H1 (cell line): ENCODE measurements at regions not wholly inside any gene's neighbourhood (a gene's known extent, or its start where the extent isn't known, plus 50 kb on each side); places are given as distances from the start of the nearest gene placed in this dataset.

Experiments
- CTCF ChIA-PET: fragments of 300-600 bp; sonication (Branson Sonifier 250); formaldehyde crosslinking; loops from one replicate; lab custom pipeline; 2021; ENCODE audit not compliant: partially characterized antibody; lab: Charles Lee
- POLR2A ChIA-PET: fragments of 300-600 bp; sonication (Branson Sonifier 250); formaldehyde crosslinking; loops from one replicate; lab custom pipeline; 2021; ENCODE audit warnings: inconsistent platforms; ENCODE audit not compliant: partially characterized antibody; lab: Charles Lee
- DNase-seq, 2 experiments: peaks; one replicate each; pipeline versions ENCODE4 v3.0.0 to v3.0.0-alpha.2; 2010 to 2022; ENCODE audit warnings: low spot score in 2 of 2, low read depth in 1 of 2, mixed read lengths in 1 of 2
- FAIRE-seq: peaks from 2 replicates; lab custom pipeline; 2011; peaks lifted over from hg19 to GRCh38; lab: Jason Lieb, UNC
- H2AFZ ChIP-seq: 2 replicates; pipeline ENCODE4 v1.8.1; 2012; ENCODE audit warnings: low read length, inconsistent platforms
- H2AK5ac ChIP-seq: 2 replicates; pipeline ENCODE4 v1.6.1; 2013; ENCODE audit warnings: low read depth, low read length
- H2BK120ac ChIP-seq: replicated peaks from 2 replicates; pipeline ENCODE3; 2013; ENCODE audit warnings: low read depth, low read length, inconsistent platforms
- H2BK12ac ChIP-seq: 2 replicates; pipeline ENCODE4 v1.6.1; 2013; ENCODE audit warnings: low read depth, low read length
- H2BK15ac ChIP-seq: 2 replicates; pipeline ENCODE4 v1.6.1; 2013; ENCODE audit warnings: low read length
- H2BK20ac ChIP-seq: 2 replicates; pipeline ENCODE4 v1.6.1; 2013; ENCODE audit warnings: low read length
- H2BK5ac ChIP-seq: 2 replicates; pipeline ENCODE4 v1.6.1; 2013; ENCODE audit warnings: low read depth, low read length
- H3K14ac ChIP-seq: 2 replicates; pipeline ENCODE4 v1.6.1; 2013; ENCODE audit warnings: inconsistent platforms; ENCODE audit not compliant: insufficient read length
- H3K18ac ChIP-seq: 2 replicates; pipeline ENCODE4 v1.6.1; 2013; ENCODE audit warnings: low read length; ENCODE audit errors: extremely low read depth
- H3K23ac ChIP-seq: 2 replicates; pipeline ENCODE4 v1.6.1; 2013; ENCODE audit warnings: inconsistent platforms; ENCODE audit not compliant: insufficient read length
- H3K23me2 ChIP-seq: 2 replicates; pipeline ENCODE4 v1.6.1; 2013; ENCODE audit warnings: low read depth, low read length
- H3K27ac ChIP-seq: 2 replicates; pipeline ENCODE4 v1.6.1; 2011; ENCODE audit warnings: low read depth, low read length, inconsistent platforms
- H3K27me3 ChIP-seq, 4 experiments: replicated peaks in 1 of 4; 1 replicate in 1 of 4; 2 replicates in 3 of 4; pipeline versions ENCODE4 v1.6.1 to v1.8.1; 2011 to 2013; ENCODE audit warnings: low read length in 3 of 4, mild to moderate bottlenecking in 3 of 4, inconsistent platforms in 2 of 4, mixed read lengths in 2 of 4, moderate library complexity in 1 of 4; ENCODE audit not compliant: control insufficient read depth in 3 of 4, insufficient read depth in 3 of 4; ENCODE audit errors: extremely low read depth in 1 of 4
- H3K36me3 ChIP-seq, 4 experiments: 2 replicates each; pipeline versions ENCODE4 v1.6.1 to v1.8.1; 2011 to 2013; ENCODE audit warnings: mild to moderate bottlenecking in 4 of 4, low read length in 3 of 4, moderate library complexity in 2 of 4, control low read depth in 1 of 4, inconsistent platforms in 1 of 4; ENCODE audit not compliant: insufficient read depth in 4 of 4, control insufficient read depth in 2 of 4
- H3K4ac ChIP-seq: replicated peaks from 2 replicates; pipeline ENCODE3; 2013; ENCODE audit warnings: low read length, low read depth, mixed read lengths, inconsistent platforms; ENCODE audit not compliant: insufficient read length
- H3K4me1 ChIP-seq, 4 experiments: replicated peaks in 1 of 4; 1 replicate in 1 of 4; 2 replicates in 3 of 4; pipeline versions ENCODE4 v1.6.1 to v1.8.1; 2011 to 2013; ENCODE audit warnings: low read length in 3 of 4, inconsistent platforms in 2 of 4, mixed read lengths in 1 of 4; ENCODE audit not compliant: insufficient read depth in 4 of 4, control insufficient read depth in 3 of 4
- H3K4me2 ChIP-seq, 2 experiments: 2 replicates each; pipeline versions ENCODE4 v1.6.1 to v1.8.1; 2011 to 2013; ENCODE audit warnings: low read depth in 2 of 2, low read length in 2 of 2, control low read depth in 1 of 2, inconsistent platforms in 1 of 2, mild to moderate bottlenecking in 1 of 2; ENCODE audit not compliant: insufficient read depth in 1 of 2
- H3K4me3 ChIP-seq, 4 experiments: fragments of 200-600, 300-600 bp in 1 of 4; sonication (generic), shearing (Covaris generic), sonication (Bioruptor Twin) in 1 of 4; 2 replicates each; pipeline versions ENCODE4 v1.5.1 to v1.8.1; 2011 to 2016; ENCODE audit warnings: low read length in 4 of 4, low read depth in 3 of 4, control low read depth in 2 of 4, inconsistent platforms in 2 of 4, mild to moderate bottlenecking in 2 of 4, mixed read lengths in 1 of 4, moderate library complexity in 1 of 4; ENCODE audit not compliant: insufficient read depth in 2 of 4; ENCODE audit errors: extremely low read depth in 1 of 4
- H3K56ac ChIP-seq: replicated peaks from 2 replicates; pipeline ENCODE3; 2013; ENCODE audit warnings: low read depth, mild to moderate bottlenecking, mixed read lengths, low read length, inconsistent platforms; ENCODE audit not compliant: insufficient read length
- H3K79me1 ChIP-seq: 2 replicates; pipeline ENCODE4 v1.6.1; 2013; ENCODE audit warnings: low read depth, low read length, control low read depth
- H3K79me2 ChIP-seq, 2 experiments: 2 replicates each; pipeline versions ENCODE4 v1.6.1 to v1.8.1; 2012 to 2013; ENCODE audit warnings: low read length in 2 of 2, mild to moderate bottlenecking in 2 of 2, inconsistent platforms in 1 of 2; ENCODE audit not compliant: insufficient read depth in 2 of 2, control insufficient read depth in 1 of 2
- H3K9ac ChIP-seq, 4 experiments: replicated peaks in 1 of 4; 1 replicate in 1 of 4; 2 replicates in 3 of 4; pipeline versions ENCODE4 v1.6.1 to v1.8.1; 2011 to 2013; ENCODE audit warnings: low read depth in 3 of 4, low read length in 3 of 4, control low read depth in 2 of 4, mild to moderate bottlenecking in 2 of 4, moderate library complexity in 2 of 4, inconsistent platforms in 1 of 4; ENCODE audit errors: extremely low read depth in 1 of 4
- H3K9me3 ChIP-seq, 2 experiments: 2 replicates each; pipeline versions ENCODE4 v1.6.1 to v1.8.1; 2012 to 2013; ENCODE audit warnings: mild to moderate bottlenecking in 2 of 2, moderate library complexity in 2 of 2, control low read depth in 1 of 2, inconsistent platforms in 1 of 2, low read depth in 1 of 2, low read length in 1 of 2, mixed read lengths in 1 of 2; ENCODE audit not compliant: insufficient read depth in 2 of 2
- H4K20me1 ChIP-seq, 2 experiments: replicated peaks in 1 of 2; 2 replicates each; pipeline versions ENCODE3 to v1.8.1; 2011 to 2013; ENCODE audit warnings: inconsistent platforms in 2 of 2, low read length in 2 of 2, mild to moderate bottlenecking in 1 of 2; ENCODE audit not compliant: insufficient read depth in 2 of 2, control insufficient read depth in 1 of 2
- H4K5ac ChIP-seq: 2 replicates; pipeline ENCODE4 v1.6.1; 2013; ENCODE audit warnings: low read length, low read depth, mixed read lengths, inconsistent platforms; ENCODE audit not compliant: insufficient read length
- H4K8ac ChIP-seq: 2 replicates; pipeline ENCODE4 v1.8.0; 2013; ENCODE audit warnings: mild to moderate bottlenecking, moderate library complexity, low read length, inconsistent platforms; ENCODE audit not compliant: insufficient read depth; ENCODE audit errors: extremely low read depth
- H4K91ac ChIP-seq: replicated peaks from 2 replicates; pipeline ENCODE3; 2013; ENCODE audit warnings: low read length, mixed read lengths, inconsistent platforms; ENCODE audit not compliant: insufficient read length
- ATF3 ChIP-seq: IDR thresholded peaks from 2 replicates; pipeline ENCODE4 v1.6.1; 2011; ENCODE audit warnings: low read depth, mild to moderate bottlenecking, low read length; ENCODE audit not compliant: insufficient read depth
- EP300 ChIP-seq, 2 experiments: IDR thresholded peaks; 1 replicate in 1 of 2; 2 replicates in 1 of 2; pipeline ENCODE4 v1.6.1; 2011 to 2012; ENCODE audit warnings: low read depth in 2 of 2, low read length in 2 of 2, mild to moderate bottlenecking in 2 of 2, borderline replicate concordance in 1 of 2, inconsistent platforms in 1 of 2, moderate library complexity in 1 of 2
- JUN ChIP-seq: IDR thresholded peaks from 2 replicates; pipeline ENCODE4 v1.6.1; 2011; ENCODE audit warnings: low read depth, mild to moderate bottlenecking, improper control_type of control experiment, low read length
- JUND ChIP-seq: IDR thresholded peaks from 2 replicates; pipeline ENCODE4 v1.6.1; 2011; ENCODE audit warnings: mild to moderate bottlenecking, improper control_type of control experiment, low read length
- KDM4A ChIP-seq: IDR thresholded peaks from one replicate; pipeline ENCODE4 v1.7.1; 2012; ENCODE audit warnings: low read depth, mild to moderate bottlenecking, moderate library complexity, low read length, inconsistent platforms; ENCODE audit not compliant: severe bottlenecking
- KDM5A ChIP-seq: fragments of 200-600 bp; IDR thresholded peaks from 2 replicates; pipeline ENCODE4 v1.7.1; 2012; ENCODE audit warnings: mild to moderate bottlenecking, low read length, inconsistent platforms, mixed read lengths
- MAX ChIP-seq: IDR thresholded peaks from 2 replicates; pipeline ENCODE4 v1.6.1; 2012; ENCODE audit warnings: inconsistent platforms
- PHF8 ChIP-seq: fragments of 200-600 bp; sonication (generic); conservative IDR thresholded peaks from 2 replicates; pipeline ENCODE4 v1.7.1; 2012; ENCODE audit warnings: low read depth, mild to moderate bottlenecking, inconsistent platforms, low read length, moderate library complexity
- POLR2AphosphoS5 ChIP-seq: IDR thresholded peaks from 2 replicates; pipeline ENCODE4 v1.6.1; 2011; ENCODE audit warnings: low read depth, low read length
- POU5F1 ChIP-seq: IDR thresholded peaks from 2 replicates; pipeline ENCODE4 v1.6.1; 2011; ENCODE audit warnings: low read depth, mild to moderate bottlenecking, low read length, moderate library complexity
- RAD21 ChIP-seq, 2 experiments: IDR thresholded peaks in 1 of 2; conservative IDR thresholded peaks in 1 of 2; 2 replicates each; pipeline ENCODE4 v1.6.1; 2011; ENCODE audit warnings: low read depth in 2 of 2, low read length in 2 of 2, improper control_type of control experiment in 1 of 2, inconsistent platforms in 1 of 2, mild to moderate bottlenecking in 1 of 2, moderate library complexity in 1 of 2
- TAF7 ChIP-seq: optimal IDR thresholded peaks from 2 replicates; pipeline ENCODE3; 2011; ENCODE audit warnings: low read depth, mild to moderate bottlenecking, inconsistent platforms, low read length, moderate library complexity, borderline replicate concordance
- TCF12 ChIP-seq: IDR thresholded peaks from 2 replicates; pipeline ENCODE4 v1.6.1; 2011; ENCODE audit warnings: low read depth, mild to moderate bottlenecking, low read length
- WGBS, 2 experiments: shearing (Covaris generic) in 1 of 2; methylation state at CpG; one replicate each; pipeline versions ENCODE4 v1.1.6 to v1.1.7; 2013 to 2015; ENCODE audit warnings: low lambda C conversion rate in 2 of 2, mixed read lengths in 2 of 2, inconsistent platforms in 1 of 2, low coverage in 1 of 2, missing lambda C conversion rate in 1 of 2; ENCODE audit not compliant: insufficient replicate concordance in 2 of 2, insufficient coverage in 1 of 2, insufficient read length in 1 of 2; ENCODE audit errors: extremely low coverage in 1 of 2, missing lambda C conversion rate in 1 of 2; 5-methylcytosine and 5-hydroxymethylcytosine counted together

GRCh38 chr4:116389139-116389538 lies 696.2 kb downstream of the TRAM1L1 start:
- CTCF ChIA-PET, result interaction anchor here (1.6 kb wide), 1 partner anchor 30 kb away, joined by 4 read pairs; no protein-coding TSS in a partner anchor
- H3K18ac ChIP-seq, result no peak overlapping the region

More at GRCh38 chr4:116389139-116389538, 696.2 kb downstream of the TRAM1L1 start:
- POLR2A ChIA-PET, result no interaction called here
- Histone ChIP-seq H3K4me2 (no peak overlapping the region), H2BK15ac (no peak overlapping the region), H3K56ac (no peak overlapping the region), H3K14ac (no peak overlapping the region), H3K9ac (no peak overlapping the region), H2BK5ac (no peak overlapping the region), H3K79me1 (no peaks in the 10 kb centered on the region), H2BK20ac (no peak overlapping the region), H2AK5ac (no peak overlapping the region), H2AFZ (no peak overlapping the region), H2BK12ac (no peak overlapping the region), H3K79me2 (no peaks in the 10 kb centered on the region), H3K4me1 (no peaks in the 10 kb centered on the region), H2BK120ac (no peak overlapping the region), H4K8ac (no peak overlapping the region)
- WGBS, 2 experiments, result 88% methylated on average over 2 of the region's 2 CpGs; no CpG with 5 or more reads in 1 of the 2 experiments
- TF ChIP-seq MAX, result no peak
- no peak for TF ChIP-seq EP300 (IDR thresholded peaks at IDR 0.05; ENCODE audit: borderline replicate concordance in 1 of 2, low read depth in 2 of 2, low read length in 2 of 2)
- TF ChIP-seq POLR2AphosphoS5, result no peak
- TF ChIP-seq KDM4A, result no peak
- no peak for TF ChIP-seq JUND
- no peak for TF ChIP-seq ATF3
- no peak for TF ChIP-seq POU5F1
- no peak for TF ChIP-seq KDM5A
- no peak for TF ChIP-seq TCF12
- no peak for TF ChIP-seq RAD21 (IDR thresholded peaks at IDR 0.05 in 1 of 2, conservative IDR thresholded peaks at IDR 0.05 in 1 of 2; ENCODE audit: low read depth in 2 of 2, low read length in 2 of 2)
- TF ChIP-seq PHF8, result no peak
- TF ChIP-seq JUN, result no peak
- TF ChIP-seq TAF7, result no peak
- TF ChIP-seq, all 59 proteins: peak for 0
- no peak for FAIRE-seq
- no peak for DNase-seq
- Histone ChIP-seq H3K23me2 (no peaks in the 10 kb centered on the region), H4K20me1 (no peaks in the 10 kb centered on the region), H3K4me3 (no peak overlapping the region), H4K5ac (no peak overlapping the region), H3K36me3 (no peaks in the 10 kb centered on the region), H4K91ac (no peak overlapping the region), H3K9me3 (no peaks in the 10 kb centered on the region), H3K27ac (no peak overlapping the region), H3K27me3 (no peaks in the 10 kb centered on the region), H3K23ac (no peak overlapping the region), H3K4ac (no peak overlapping the region)
